NCI-H2029 treated with DMSO at 0.1 percent for 48 hours (cell line): ENCODE measurements at regions not wholly inside any gene's neighbourhood (a gene's known extent, or its start where the extent isn't known, plus 50 kb on each side); places are given as distances from the start of the nearest gene placed in this dataset.
"Not testable (repeated sequence)": the region's sequence is repeated elsewhere in the genome, so short reads cannot be mapped to it uniquely, and the experiment has no call there.

Experiments used
- DNase-seq: peaks from one replicate; lab custom pipeline; 2025; lab: John Stamatoyannopoulos, UW

DNA sequence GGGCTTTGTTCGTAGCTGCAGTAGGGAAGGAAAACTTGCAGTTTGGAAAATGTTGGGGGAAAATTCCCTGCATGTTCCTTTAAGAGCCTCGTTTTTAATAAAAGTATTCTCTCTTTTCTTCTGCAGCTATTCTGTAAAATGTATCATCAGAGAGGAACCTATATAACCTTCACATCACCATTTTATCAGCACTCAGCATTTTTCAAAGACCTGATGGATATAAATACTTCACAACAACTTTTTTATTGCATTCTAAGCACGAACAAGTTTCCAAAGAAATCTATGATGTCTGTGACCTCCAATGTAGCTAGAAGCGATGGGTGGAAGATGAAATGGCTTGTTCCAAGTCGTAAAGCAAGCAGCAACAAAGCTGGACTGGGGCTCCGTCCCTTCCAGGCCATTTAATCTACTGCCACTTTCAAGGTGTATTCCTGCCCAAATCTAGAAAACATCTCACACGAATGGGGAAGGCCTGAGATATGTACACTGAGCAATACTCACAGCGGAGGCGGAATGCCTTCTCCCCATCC is 84.0 kb downstream of the NSUN2 start:
- no peak for DNase-seq

DNA sequence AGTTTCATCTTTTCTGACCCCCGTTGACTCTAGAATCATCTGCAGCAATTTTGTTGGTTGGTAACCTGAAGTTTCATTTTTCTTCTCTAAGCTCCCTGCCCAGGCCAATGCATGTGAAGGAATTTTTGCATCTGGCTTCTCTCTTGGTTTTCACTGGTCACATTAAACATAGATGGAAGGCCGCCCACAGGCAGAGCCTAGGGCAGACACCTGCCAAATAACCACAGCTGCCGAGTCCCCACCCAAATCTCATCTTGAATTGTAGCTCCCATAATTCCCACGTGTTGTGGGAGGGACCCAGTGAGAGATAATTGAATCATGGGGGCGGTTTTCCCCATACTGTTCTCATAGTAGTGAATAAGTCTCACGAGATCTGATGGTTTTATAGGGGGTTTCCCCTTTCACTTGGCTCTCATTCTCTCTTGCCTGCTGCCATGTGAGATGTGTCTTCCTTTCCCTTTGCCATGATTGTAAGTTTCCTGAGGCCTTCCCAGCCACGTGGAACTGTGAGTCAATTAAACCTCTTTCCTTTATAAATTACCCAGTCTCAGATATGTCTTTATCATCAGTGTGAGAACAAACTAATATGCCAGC is 84.8 kb downstream of the NSUN2 start:
- not testable (repeated sequence) for DNase-seq

DNA sequence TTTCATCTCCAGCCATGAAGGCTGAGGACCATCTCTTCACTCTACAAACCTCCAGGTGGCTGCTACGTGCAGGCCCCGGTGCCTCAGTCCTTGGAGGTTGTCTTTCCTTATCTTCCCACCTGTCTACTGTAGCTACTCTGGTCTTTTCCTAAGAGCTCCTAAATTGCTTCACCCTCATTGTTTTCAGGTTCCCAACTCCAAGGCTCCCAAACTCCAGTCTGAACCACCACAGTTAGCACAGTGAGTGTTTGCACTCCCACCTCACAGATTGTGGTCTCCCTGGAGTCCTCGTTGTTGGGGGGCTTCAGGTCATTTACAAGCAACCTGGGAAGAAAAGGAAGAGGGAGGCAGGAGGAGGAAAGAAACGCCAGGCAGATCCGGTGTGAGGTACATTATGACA is 85.3 kb downstream of the NSUN2 start:
- no peak for DNase-seq

DNA sequence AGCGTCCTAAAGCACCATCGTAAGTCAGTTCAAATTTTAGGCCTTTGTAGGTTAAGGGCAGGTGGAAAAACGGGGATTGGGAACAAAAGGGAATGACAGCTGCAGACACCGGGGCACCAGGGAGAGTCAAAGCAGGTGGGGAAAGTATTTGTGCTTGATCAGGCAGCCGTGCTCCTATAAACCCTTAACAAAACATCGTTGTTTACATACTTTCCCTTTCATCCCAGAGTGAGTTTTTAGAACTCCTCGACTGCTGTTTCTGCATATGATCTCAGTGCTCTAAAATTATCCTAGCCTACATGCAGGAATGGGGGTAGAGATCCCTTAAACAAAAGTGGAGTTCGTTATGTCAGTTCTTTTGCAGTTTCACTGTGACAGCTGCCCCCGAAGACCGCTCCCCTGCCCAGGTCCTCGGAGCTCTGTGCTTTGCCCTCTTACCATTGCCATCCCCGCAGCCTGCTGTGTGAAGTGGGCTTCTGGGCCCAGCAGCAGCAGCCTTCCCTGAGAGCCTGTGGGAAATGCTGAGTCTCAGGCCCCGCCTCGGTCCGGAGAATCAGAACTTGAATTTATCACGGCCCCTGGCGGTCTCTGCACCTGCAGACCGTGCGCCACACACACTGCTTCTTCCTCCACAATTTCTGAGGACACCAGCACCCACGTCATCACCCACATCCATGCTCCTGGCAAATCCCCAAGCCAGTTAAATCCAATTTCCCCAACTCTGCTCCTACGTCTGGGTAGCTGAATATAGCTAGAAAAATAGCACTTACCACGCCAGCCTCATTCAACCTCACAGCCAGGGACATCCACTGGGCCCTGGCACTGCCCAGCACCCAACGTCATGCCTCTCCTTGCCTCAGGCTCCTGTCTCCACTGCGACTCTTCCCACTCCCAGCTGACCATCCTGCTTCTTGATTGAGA is 86.8 kb downstream of the NSUN2 start:
- DNase-seq: peak; percentile 92

DNA sequence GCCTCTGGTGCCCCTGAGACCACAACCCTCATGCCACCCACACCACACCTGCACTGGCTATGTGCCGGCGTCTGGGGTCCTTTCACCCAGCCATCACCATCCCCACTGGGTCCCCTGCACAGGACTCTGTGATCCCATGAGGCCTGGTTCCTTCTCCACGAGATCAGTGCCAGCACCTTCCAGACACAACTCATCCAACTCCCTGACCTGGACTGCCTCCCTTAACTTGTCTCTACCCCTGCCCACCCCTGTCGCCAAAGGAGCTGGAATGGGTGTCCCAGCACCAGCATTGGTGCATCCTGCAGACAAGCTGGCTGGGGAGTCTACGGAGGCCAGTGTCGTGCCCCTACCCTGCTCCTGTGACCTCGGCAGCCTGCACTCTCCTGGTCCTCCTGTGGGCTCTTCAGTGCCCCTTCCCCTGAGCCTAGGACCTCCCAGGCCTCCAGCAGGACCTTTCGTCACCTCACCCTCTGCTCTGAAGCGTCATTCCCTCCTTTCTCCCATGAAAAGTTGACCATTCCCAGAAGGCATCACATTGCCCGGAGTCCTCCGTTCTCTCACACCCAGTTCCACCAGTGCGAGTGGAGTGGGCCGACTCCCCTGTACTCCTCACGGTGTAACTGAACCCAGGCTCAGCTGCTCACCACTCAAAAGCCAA is 87.7 kb downstream of the NSUN2 start:
- no peak for DNase-seq

DNA sequence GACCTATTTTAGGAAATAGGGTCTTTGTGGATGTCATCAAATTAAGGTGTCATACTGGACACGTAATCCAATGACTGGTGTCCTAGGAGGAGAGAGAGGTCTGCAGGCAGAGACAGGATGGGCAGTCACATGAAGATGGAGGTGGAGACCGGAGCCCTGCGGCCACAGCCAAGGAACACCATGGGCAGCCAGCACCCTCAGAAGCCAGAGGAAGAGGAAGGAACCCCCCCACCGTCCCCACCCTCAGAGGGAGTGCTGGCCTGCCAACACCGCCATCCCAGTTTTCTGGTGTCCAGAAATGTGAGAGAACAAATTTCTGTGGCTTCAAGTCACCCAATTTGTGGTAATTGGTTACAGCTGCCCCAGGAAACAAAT is 88.3 kb downstream of the NSUN2 start:
- DNase-seq: no peak
